HG03565 (cell line): ENCODE measurements at regions not wholly inside any gene's neighbourhood (a gene's known extent, or its start where the extent isn't known, plus 50 kb on each side); places are given as distances from the start of the nearest gene placed in this dataset.

Source experiments
- ATAC-seq: cut with Tn5 transposase; IDR thresholded peaks from one replicate; pipeline ENCODE4 v1.9.1; 2021; ENCODE audit warnings: mild to moderate bottlenecking, moderate library complexity; ENCODE audit not compliant: unreplicated experiment

GRCh38 chr4:18840481-18840880 is 818.9 kb upstream of the LCORL start:
- ATAC-seq = no peak

GRCh38 chr4:18816228-18816895 is 794.8 kb upstream of the LCORL start:
- no peak for ATAC-seq

- ATAC-seq = no peak
Measured at GRCh38 chr4:18815779-18816173, 794.2 kb upstream of the LCORL start.

- no peak for ATAC-seq
Measured at GRCh38 chr4:18815081-18815778, 793.7 kb upstream of the LCORL start.

GRCh38 chr4:18813771-18814170 is 792.2 kb upstream of the LCORL start:
- ATAC-seq = no peak

- no peak for ATAC-seq
Measured at GRCh38 chr4:18813055-18813454, 791.5 kb upstream of the LCORL start.

GRCh38 chr4:18803781-18804180 is 782.2 kb upstream of the LCORL start:
- ATAC-seq = no peak

GRCh38 chr4:18798123-18798522 is 776.6 kb upstream of the LCORL start:
- no peak for ATAC-seq

- no peak for ATAC-seq
Measured at GRCh38 chr4:18795794-18796193, 774.2 kb upstream of the LCORL start.

GRCh38 chr4:18777190-18777930 is 755.8 kb upstream of the LCORL start:
- ATAC-seq = no peak

GRCh38 chr4:18767921-18768320 is 746.4 kb upstream of the LCORL start:
- no peak for ATAC-seq

GRCh38 chr4:18756671-18757070 is 735.1 kb upstream of the LCORL start:
- ATAC-seq = no peak

- no peak for ATAC-seq
Measured at GRCh38 chr4:18754180-18754579, 732.6 kb upstream of the LCORL start.

- no peak for ATAC-seq
Measured at GRCh38 chr4:18751083-18751482, 729.5 kb upstream of the LCORL start.

GRCh38 chr4:18749391-18749790 is 727.8 kb upstream of the LCORL start:
- ATAC-seq = no peak

- ATAC-seq = no peak
Measured at GRCh38 chr4:18736551-18736950, 715.0 kb upstream of the LCORL start.

- ATAC-seq = no peak
Measured at GRCh38 chr4:18735740-18736268, 714.2 kb upstream of the LCORL start.

- ATAC-seq = no peak
Measured at GRCh38 chr4:18734405-18734804, 712.9 kb upstream of the LCORL start.

- no peak for ATAC-seq
Measured at GRCh38 chr4:18733961-18734360, 712.4 kb upstream of the LCORL start.

- ATAC-seq = no peak
Measured at GRCh38 chr4:18722748-18723191, 701.2 kb upstream of the LCORL start.

GRCh38 chr4:18698119-18698883 is 676.7 kb upstream of the LCORL start:
- no peak for ATAC-seq
